Frontal cortex (tissue), 3 donors: ENCODE measurements at regions not wholly inside any gene's neighbourhood (a gene's known extent, or its start where the extent isn't known, plus 50 kb on each side); places are given as distances from the start of the nearest gene placed in this dataset.
"Not testable (repeated sequence)": the region's sequence is repeated elsewhere in the genome, so short reads cannot be mapped to it uniquely, and the experiment has no call there.

Experiments
- DNase-seq, 2 donors: peaks; one replicate each; pipeline ENCODE4 v3.0.0; 2012; ENCODE audit warnings: low spot score in 2 of 2
- FAIRE-seq: peaks from 2 replicates; lab custom pipeline; 2012; peaks lifted over from hg19 to GRCh38; lab: Jason Lieb, UNC
- donor health status: control.
- donor health status: control.
- donor health status: control.

- FAIRE-seq = no peak
- DNase-seq = no peak
Observed at GRCh38 chr4:30867427-30867826, 147.3 kb downstream of the PCDH7 start.

GRCh38 chr4:30868111-30868895 lies 148.1 kb downstream of the PCDH7 start:
- DNase-seq (no peak), FAIRE-seq (no peak)

GRCh38 chr4:30869387-30869786 lies 149.2 kb downstream of the PCDH7 start:
- not testable (repeated sequence) for FAIRE-seq, DNase-seq

- no peak for FAIRE-seq
- no peak for DNase-seq
Observed at GRCh38 chr4:30870513-30870912, 150.3 kb downstream of the PCDH7 start.

GRCh38 chr4:30875658-30876269 lies 155.6 kb downstream of the PCDH7 start:
- DNase-seq (no peak), FAIRE-seq (no peak)

- DNase-seq (no peak), FAIRE-seq (no peak)
Observed at GRCh38 chr4:30879855-30880598, 159.9 kb downstream of the PCDH7 start.

- DNase-seq (no peak), FAIRE-seq (no peak)
Observed at GRCh38 chr4:30881985-30882384, 161.8 kb downstream of the PCDH7 start.

- no peak for FAIRE-seq
Observed at GRCh38 chr4:30882443-30882842, 162.3 kb downstream of the PCDH7 start.

GRCh38 chr4:30882995-30883675 lies 163.0 kb downstream of the PCDH7 start:
- DNase-seq (no peak), FAIRE-seq (no peak)

More at GRCh38 chr4:30882443-30882842, 162.3 kb downstream of the PCDH7 start:
- no peak for DNase-seq

GRCh38 chr4:30901461-30902451 lies 181.6 kb downstream of the PCDH7 start:
- FAIRE-seq (no peak), DNase-seq (no peak)

- FAIRE-seq = no peak
- DNase-seq = no peak
Observed at GRCh38 chr4:30903502-30904214, 183.5 kb downstream of the PCDH7 start.

- DNase-seq = no peak
- FAIRE-seq = no peak
Observed at GRCh38 chr4:30904215-30904555, 184.0 kb downstream of the PCDH7 start.

GRCh38 chr4:30904588-30904987 lies 184.4 kb downstream of the PCDH7 start:
- FAIRE-seq (no peak), DNase-seq (no peak)

- FAIRE-seq (no peak), DNase-seq (no peak)
Observed at GRCh38 chr4:30912098-30912714, 192.0 kb downstream of the PCDH7 start.

GRCh38 chr4:30916337-30917274 lies 196.4 kb downstream of the PCDH7 start:
- FAIRE-seq (no peak), DNase-seq (no peak)

- no peak for FAIRE-seq
- no peak for DNase-seq
Observed at GRCh38 chr4:30917946-30918345, 197.8 kb downstream of the PCDH7 start.

- no peak for FAIRE-seq
- no peak for DNase-seq
Observed at GRCh38 chr4:30919458-30919857, 199.3 kb downstream of the PCDH7 start.
